Stimulated activated CD4-positive, alpha-beta T cell treated with anti-CD3 and anti-CD28 coated beads, Interleukin-1b, Interleukin-23, amount 100 ng/mL, for 24 hours (primary cell): ENCODE measurements at regions not wholly inside any gene's neighbourhood (a gene's known extent, or its start where the extent isn't known, plus 50 kb on each side); places are given as distances from the start of the nearest gene placed in this dataset.
"Not testable (repeated sequence)": the region's sequence is repeated elsewhere in the genome, so short reads cannot be mapped to it uniquely, and the experiment has no call there.

Experiments used
- DNase-seq, 4 experiments: peaks; one replicate each; pipeline ENCODE4 v3.0.0-alpha.2; 2020; ENCODE audit warnings: low read depth in 4 of 4, low spot score in 1 of 4

DNA sequence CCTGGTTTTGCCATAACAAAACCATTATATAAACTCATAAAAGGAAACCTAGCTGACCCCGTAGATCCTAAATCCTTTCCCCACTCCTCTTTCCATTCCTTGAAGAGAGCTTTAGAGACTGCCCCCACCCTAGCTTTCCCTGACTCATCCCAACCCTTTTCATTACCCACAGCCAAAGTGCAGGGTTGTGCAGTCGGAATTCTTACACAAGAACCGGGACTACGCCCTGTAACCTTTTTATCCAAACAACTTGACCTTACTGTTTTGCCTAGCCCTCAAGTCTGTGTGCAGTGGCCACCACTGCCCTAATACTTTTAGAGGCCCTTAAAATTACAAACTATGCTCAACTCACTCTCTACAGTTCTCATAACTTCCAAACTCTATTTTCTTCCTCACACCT is 116.0 kb upstream of the PTPN13 start:
- not testable (repeated sequence) for DNase-seq

DNA sequence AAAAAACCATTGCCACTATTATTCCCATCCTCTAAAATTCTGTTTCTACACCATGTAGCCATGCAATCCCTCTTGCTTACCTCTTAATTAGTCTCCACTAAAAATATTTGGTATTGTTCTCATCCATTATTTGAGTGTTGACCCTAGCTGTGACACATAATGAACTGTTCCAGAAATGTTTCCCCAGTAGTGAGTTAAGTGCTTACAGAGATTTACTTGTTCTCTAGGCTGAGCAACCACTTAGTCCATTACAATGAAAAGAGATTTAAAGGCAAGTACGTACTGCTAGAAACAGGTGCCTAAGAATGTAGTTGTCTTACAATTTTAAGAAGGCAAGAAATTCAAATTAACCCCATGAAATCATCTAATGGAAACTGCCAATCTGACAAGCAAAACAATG is 112.7 kb upstream of the PTPN13 start:
- no peak for DNase-seq

DNA sequence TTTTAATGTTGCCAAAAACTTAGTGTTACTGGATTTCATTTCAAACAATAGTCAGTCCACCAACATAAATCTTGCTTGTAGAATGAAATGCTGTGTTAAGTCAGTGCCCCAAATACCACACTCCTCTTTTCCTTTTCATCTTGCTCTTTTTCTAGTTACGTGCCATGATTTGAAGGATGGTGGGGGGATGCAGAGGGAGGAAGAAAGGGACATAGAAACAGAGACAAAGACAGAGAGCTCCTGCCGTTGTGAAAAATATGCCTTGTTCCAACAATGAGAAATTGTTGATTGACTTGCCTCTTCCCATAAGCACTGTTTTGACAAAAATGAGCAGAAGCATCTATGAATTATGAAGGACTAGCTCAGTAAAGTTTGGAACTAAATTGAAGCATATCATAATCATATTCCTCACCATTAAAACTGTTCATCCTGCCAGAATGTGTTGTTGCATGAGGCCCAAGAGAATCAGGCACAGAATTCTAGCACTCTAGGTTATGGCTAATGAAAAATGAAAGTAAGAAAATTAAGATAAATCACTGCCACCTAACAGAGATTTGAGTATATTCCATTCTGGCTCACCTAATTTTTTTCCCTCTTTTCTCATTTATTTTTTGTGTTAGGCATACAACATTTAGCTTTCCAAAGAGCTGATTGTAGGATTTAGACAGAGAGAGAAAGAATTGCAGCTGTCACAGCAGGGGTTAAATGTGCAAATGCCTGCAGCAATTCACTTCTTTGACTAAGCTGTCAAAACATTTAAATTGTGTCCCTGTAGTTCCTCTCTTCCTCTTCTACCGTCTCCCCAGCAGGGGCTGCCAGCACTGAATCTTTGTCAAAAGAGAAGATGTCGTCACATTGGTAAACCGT is 111.6 kb upstream of the PTPN13 start:
- no peak for DNase-seq

DNA sequence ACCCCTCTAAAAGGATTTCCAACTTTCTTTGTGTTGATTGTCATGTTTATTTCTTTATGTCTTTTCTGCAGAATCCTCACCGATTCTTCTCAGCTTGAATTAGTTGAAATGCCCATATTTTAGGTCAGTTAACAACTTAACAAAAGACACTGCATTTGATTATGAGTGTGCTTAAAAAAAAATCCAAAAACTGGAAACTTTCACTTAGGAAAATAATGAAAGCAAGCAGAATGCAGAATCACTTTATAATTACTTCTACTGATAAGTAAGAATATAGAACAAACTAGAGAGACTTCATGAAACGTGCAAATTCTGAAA is 111.0 kb upstream of the PTPN13 start:
- no peak for DNase-seq

DNA sequence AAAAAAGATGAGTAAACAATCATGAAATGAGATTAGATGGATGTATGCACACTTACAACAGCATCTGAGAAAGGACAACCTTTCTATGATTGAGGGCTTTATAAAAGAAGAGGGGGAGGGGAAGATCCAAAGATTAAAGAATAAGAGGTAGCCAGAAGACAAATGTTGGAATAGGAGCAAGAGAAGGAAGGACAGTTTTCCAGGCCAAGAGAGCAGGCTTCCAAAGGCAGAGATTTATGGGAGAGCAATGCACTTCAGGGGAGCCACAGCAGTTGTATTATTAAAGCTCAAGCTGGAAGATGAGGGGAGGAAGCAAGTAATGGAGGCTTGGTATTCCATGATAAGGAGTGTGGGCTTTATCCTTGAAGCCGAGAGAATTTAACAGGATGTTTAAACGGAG is 110.3 kb upstream of the PTPN13 start:
- DNase-seq: no peak

DNA sequence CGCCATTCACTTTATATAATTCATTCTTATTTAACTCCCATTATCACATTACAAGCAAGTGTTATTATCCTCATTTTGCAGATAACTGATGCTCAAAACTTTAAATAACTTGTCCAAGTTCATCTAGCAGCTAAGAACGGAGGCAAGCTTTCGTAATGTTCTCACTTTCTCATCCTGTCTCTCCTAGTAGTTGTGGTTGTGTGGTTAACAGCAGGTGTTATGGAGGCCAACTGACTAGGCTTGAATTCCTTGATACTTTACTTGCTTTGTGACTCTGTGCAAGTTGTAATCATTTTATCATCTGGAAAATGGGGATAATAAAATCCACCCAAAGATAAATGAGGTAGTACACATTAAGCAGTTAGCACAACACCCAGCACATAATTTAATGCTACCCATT is 109.9 kb upstream of the PTPN13 start:
- no peak for DNase-seq

DNA sequence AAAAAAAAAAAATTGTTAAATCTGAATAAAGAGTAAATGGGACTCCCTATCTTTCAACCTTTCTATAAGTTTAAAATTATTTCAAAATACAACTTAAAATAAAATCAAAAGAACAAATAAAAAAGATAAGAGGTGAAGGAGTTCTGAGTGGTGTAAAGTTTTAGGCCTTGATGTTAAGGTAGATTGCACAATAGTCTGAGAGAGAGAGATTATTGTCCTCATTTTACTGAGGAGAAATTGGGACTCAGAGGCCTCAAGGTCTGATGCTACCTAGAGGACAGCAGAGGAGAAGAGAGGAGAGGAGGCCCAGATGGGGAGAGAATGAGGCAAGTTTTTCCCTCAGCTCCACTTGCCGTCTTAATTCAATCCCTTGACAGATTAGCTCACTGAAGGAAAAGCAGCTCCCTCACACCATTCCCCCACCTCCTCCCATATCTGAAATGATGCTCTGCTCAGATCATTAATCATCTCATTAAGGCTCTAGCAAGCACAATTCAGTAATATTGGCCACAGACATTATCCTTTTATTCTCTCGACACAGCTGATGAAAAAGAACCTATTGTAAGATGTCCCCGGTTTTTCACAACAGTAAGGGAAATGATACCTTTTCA is 106.3 kb upstream of the PTPN13 start:
- DNase-seq: no peak

DNA sequence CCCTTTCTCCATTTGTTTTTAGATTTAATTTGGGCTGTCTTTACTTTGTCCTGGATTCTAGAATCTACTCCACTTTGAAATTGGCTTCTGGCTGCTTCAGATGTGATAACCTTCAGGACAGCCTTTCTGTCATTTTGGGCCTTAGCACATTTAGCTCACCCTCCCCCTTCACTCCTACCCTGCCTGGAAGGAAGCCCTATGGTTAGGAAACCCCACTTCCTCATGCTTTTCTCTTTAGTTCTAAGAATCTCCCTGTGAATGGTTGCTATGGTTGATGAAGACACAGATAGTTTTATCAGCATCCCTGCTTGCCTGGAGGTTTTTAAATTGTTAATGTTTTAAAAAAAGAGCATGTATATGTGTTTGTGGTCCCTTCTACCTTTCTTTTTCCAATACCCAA is 100.7 kb upstream of the PTPN13 start:
- DNase-seq: no peak

DNA sequence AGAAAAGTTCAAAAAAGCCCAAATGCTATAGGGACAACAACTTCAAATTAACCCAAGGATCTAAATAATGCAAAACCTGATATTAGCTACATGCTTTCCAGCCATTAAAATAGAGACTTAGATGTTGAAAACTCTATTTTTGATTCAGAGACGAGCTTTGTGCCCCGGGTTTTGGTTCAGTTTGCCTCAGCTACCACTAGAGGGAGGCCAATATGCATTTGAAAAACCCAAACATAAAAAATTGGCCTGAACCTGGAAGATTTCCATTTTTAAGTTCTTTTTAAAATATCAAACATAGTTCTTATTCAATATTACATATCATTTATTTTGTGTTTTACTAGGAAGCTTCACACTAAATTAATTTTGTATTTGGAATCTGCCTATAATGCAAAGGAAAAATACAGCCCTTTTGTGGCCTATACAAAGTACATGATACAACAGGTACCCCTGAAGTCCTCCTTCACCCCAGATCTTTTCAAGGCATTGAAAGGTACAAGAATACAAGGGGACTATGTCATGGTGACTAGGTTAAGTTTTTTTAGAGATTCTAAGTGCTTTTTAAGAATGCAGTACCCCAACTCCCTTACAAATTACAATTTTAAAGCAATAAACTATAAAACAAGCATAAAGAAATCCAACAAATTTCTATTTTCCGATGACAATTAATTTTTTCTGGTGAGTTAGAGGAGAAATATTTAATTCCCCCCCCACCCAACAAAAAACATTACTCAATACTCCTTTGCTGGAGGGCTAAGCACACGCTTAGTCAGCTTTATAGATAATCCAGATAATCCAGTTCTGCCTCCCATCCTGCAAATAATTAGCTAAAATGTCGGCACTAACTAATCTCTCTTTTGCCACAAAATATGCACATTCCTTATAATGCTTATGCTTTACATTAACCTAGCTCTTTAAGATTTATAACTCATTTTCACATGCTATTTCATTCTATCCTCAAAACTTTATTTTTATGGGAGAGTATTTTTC is 97.7 kb upstream of the PTPN13 start:
- peak in 1 of 4 experiments; percentile 2 for DNase-seq

DNA sequence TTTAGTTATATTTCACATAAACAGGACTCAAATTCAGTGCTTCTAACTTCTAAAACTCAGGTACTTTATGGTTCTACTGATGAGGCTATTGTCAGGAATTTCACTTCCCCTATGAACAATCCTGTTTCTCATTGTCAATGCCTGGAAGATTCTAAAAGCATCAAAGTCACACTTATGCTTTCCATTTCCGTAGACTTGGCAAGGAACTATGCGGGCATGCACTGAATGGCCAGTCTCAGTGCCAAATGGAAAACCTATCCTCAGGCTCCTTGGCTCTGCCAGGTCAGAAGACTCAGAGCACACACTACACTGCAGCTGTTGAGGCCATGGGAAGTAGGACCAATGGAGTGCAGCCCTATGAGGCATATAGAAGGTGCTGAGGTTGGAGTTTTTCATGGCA is 97.0 kb upstream of the PTPN13 start:
- DNase-seq: no peak

DNA sequence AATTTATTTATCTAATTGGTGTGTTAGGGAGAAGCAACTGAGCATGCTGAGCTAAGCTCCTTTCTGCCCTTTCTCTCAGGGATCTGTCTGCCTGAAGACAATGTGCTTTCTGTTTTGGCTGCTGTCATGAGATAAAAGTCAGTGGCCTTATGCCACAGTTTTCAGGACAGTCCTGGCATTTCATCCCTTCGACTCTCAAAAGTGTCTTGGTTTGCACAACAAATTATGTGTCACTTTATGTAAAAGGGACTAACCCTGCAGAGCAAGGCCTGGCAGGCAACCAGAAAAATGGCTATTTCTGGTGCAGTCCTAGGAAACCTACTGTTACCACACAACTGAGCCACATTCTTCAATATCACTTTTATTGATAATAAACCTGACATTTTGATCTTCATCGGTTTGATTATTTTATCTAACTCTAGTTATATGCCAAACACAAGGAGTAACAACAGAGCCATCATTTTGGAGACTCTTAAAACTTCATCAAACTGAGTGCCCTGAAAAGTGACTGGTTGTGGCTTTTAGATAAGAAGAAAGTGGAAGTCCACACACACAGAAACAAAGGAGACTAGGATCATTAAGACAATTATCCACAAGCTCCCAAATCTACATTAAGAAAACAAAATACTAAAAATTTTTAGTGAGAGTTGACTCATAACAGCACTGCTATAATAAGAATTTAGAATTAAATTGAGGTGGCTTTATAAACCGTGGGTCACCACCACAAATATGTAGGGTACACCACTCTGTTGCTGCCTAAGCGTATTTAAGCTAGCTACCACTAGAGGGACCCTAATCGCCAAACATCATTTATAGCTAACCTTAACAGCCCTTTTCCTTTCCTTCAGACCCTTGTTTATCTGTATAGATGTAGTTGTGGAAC is 95.9 kb upstream of the PTPN13 start:
- no peak for DNase-seq

DNA sequence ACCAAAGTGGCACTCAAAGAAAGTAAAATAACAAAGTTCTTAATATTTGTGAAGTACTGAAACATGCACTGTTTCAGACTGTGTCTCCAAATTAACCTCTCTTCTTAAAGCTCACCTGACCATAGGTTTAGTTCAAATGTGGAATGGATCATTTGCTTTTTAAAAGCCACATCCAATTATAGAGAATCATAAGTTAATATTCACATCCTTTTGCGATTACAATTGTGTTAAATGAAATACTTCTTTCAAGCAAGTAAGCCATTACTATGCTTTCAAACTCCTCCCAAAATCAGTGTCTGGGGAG is 95.3 kb upstream of the PTPN13 start:
- no peak for DNase-seq

DNA sequence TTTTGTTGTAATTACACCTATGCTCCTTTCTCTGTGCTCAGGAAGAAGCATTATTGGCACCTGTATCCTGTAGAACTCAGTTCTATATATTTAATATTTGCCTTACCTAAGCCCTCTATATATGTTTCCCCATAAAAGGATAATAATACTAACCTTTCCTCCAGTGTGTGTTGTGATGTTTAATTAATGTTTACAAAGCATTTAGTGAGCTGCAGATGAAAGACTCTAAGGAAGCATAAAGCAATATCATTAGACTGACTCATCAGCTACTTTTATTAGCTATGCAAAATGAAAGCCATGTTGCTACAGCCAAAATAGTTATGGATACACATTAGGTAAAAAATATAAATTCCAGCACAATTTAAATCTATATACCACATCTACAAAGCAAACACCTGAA is 93.6 kb upstream of the PTPN13 start:
- DNase-seq: no peak

DNA sequence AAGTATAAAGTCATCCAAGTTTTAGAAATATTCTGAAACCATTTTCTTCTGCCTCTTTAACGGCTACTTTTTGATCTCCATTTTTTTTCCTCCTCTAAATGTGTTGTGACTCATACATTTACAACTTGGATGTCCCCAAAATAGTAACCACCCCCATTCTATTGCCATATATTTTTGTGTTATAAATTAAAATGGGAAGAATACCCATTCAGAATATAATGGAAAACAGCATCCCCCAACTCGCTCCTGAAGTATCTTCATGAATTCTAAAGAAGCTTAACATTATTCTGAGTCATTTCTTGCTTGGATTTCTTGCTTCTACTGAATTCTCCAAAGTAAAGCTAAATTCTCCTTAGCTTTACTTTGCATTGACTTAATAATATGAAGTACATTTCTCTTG is 92.0 kb upstream of the PTPN13 start:
- DNase-seq: no peak

DNA sequence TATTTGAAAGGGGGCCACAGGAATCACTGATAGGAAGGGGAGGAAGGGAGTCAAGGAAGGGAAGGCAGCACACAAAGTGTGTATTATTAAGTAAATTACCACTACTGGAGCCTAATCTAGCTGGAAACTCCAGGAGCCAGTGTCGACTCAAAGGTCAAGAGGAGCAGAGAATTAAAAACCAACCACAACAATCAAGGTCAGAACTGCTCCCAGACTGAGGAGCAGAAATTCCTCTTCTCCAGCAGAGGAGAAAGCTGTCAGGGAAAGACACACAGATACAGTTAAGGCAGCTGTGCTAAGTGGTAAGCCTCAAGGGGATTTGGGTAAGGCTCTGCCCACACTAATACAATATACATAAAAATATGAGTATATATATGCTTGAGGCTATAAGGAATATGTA is 87.5 kb upstream of the PTPN13 start:
- no peak for DNase-seq

DNA sequence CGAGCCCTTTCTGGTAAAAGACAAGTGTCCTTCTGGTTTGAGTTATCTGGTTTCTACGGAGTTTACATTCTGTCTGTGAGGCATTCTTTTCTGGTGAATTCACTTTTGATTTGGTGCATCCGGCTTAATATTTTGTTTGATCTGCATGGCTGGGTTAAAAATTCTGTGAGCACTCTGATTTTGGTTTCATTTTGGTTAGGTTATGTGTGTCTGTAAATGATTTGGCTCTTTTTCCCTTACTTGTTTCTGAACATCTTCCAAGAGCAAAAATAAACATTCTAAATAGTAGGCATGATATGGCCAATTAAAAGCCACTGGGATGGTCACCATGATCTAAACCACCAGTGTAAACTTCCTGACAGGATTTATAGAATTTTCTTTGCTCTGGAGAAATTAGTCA is 85.7 kb upstream of the PTPN13 start:
- no peak for DNase-seq

DNA sequence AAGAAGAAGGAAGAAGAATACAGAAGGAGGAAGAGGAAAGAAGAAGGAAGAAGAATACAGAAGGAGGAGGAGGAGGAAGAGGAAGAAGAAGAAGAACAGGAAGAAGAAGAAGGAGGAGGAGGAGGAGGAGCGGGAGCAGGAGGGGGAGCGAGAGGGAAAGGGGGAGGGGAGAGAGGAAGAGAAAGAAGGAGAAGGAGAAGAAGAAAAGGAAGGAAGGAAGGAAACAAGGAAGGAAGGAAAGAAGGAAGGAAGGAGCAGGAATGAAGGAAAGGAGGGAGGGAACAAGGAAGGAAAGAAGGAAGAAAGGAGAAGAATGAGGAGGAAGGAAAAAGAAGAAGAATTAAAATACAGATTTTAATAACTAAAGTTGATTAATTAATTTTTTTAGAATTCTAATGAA is 82.5 kb upstream of the PTPN13 start:
- no peak for DNase-seq

DNA sequence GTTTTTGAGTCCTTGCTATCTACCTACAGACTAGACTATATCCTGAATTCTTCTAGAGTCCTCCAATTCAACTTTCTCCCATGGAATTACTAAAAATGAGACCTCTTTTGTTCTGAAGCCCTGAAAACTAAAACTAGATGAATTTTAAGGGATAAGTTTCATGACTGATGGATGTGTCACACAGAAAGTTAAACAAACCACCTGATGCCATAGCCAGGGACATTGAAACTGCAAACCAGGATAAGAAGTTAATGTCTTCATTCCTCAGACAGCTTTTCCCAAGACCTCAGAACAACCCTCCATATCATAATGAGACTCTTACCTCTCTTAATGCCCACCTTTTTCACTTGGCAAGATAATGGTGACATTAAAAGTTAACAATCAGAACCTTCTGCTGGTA is 81.5 kb upstream of the PTPN13 start:
- no peak for DNase-seq

DNA sequence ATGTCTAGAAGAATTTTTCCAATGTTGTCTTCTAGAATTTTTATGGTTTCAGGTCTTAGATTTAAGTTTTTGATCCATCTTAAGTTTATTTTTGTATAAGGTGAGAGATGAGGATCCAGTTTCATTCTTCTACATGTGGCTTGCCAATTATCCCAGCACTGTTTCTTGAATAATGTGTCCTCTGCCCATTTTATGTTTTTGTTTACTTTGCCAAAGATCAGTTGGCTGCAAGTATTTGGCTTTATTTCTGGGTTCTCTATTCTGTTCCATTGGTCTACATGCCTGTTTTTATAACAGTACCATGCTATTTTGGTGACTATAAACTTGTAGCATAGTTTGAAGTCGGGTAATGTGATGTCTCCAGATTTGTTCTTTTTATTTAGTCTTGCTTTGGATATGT is 78.2 kb upstream of the PTPN13 start:
- not testable (repeated sequence) for DNase-seq

DNA sequence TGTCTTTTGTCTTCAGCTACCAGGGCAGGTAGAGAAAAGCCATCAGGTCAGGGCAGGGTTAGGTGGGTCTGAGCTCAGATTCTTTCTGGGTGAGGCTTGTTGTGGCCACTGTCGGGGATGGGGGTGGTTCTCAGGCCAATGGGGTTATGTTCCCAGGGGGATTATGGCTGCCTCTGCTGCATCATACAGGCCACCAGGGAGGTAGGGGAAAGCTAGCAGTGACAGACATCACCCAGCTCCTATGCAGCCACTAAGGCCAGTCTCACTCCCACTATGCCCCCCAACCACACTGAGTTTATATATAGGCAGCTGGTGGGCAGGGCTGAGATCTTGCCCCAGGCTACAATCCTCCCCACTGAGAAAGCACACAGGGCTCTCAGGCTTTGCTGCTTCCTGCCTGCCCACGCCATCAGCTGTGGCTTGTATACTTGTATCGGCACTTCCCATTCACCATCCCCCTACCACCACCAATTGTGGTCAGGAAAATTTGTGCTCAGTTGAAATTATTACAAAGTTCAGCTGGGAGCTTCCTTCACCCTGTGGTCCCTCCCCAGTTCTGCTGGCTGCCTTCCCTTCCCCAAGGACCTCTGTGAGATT is 72.6 kb upstream of the PTPN13 start:
- no peak for DNase-seq

DNA sequence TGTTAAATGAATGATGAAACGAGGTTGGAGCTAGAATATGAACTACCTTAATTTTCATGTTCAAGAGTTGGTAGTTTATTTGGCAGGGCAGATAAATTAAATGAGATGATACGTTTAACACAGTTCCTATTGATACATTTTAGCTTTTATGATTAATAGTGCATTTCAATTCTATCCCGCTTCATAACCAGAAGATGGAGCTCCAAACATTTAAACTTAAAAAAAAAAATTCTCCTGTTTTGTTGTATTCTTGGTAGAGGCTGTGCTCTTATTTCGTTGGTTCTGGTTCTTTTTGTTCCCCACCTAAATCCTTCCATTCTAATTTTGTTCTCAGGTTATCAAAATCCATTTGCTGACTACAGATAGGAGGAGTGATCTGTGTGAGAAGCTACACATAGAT is 71.8 kb upstream of the PTPN13 start:
- no peak for DNase-seq
